HepG2 (cell line): ENCODE measurements at regions not wholly inside any gene's neighbourhood (a gene's known extent, or its start where the extent isn't known, plus 50 kb on each side); places are given as distances from the start of the nearest gene placed in this dataset.

Source experiments
- ATAC-seq: fragments of 200-7000 bp; cut with Tn5 transposase; 3 replicates; pipeline ENCODE4 v1.9.1; 2020; ENCODE audit warnings: mild to moderate bottlenecking, moderate library complexity
- BruUV-seq: library from RNA; stranded (reverse); fragments of 400-500 nt; replicated peaks from 2 replicates; lab custom pipeline; 2021; lab: Mats Ljungman, UMichigan
- CTCF ChIA-PET: fragments of 300-600 bp; formaldehyde crosslinking; extraction: SDS; loops from one replicate; lab custom pipeline; 2021; ENCODE audit warnings: low total read pairs, inconsistent platforms, low intra/inter-chr PET ratio; lab: Yijun Ruan, JAX
- POLR2A ChIA-PET: fragments of 350-600 bp; sonication (Branson Sonifier 250); formaldehyde crosslinking; loops from one replicate; lab custom pipeline; 2020; ENCODE audit warnings: antibody characterized with exemption, inconsistent platforms; lab: Yijun Ruan, JAX
- DNase-seq: peaks from one replicate; pipeline ENCODE4 v3.0.0-alpha.2; 2015; ENCODE audit warnings: low spot score
- FAIRE-seq: peaks from 3 replicates; lab custom pipeline; 2011; peaks lifted over from hg19 to GRCh38; lab: Jason Lieb, UNC
- H2AFZ ChIP-seq: one replicate; pipeline ENCODE4 v1.6.1; 2011; ENCODE audit warnings: low read length, inconsistent platforms
- H3K27ac ChIP-seq: fragments of 300-600 bp; 3 replicates; pipeline ENCODE4 v1.8.0; 2011; ENCODE audit warnings: mixed run types, mild to moderate bottlenecking, mixed read lengths, low read length, inconsistent platforms; ENCODE audit not compliant: insufficient read depth; ENCODE audit errors: extremely low read length
- H3K27me3 ChIP-seq, 2 experiments: fragments of 200-600 bp in 1 of 2; 2 replicates in 1 of 2; 3 replicates in 1 of 2; pipeline versions ENCODE4 v1.6.0 to v1.8.0; 2011; ENCODE audit warnings: low read length in 2 of 2, mild to moderate bottlenecking in 2 of 2, moderate library complexity in 2 of 2, inconsistent platforms in 1 of 2; ENCODE audit not compliant: insufficient read depth in 2 of 2, control insufficient read depth in 1 of 2
- H3K36me3 ChIP-seq, 2 experiments: fragments of 200-600 bp in 1 of 2; replicated peaks in 1 of 2; 2 replicates in 1 of 2; 3 replicates in 1 of 2; pipeline versions ENCODE4 v1.5.1 to v1.8.0; 2011; ENCODE audit warnings: low read length in 2 of 2, inconsistent platforms in 1 of 2; ENCODE audit not compliant: insufficient read depth in 2 of 2, control insufficient read depth in 1 of 2
- H3K4me1 ChIP-seq: 2 replicates; pipeline ENCODE4 v1.5.1; 2012; ENCODE audit warnings: low read length, inconsistent platforms; ENCODE audit not compliant: insufficient read depth
- H3K4me2 ChIP-seq: 2 replicates; pipeline ENCODE4 v1.6.0; 2011; ENCODE audit warnings: low read depth, low read length, inconsistent platforms
- H3K4me3 ChIP-seq, 3 experiments: fragments of 200-600 bp in 1 of 3; sonication (generic), shearing (Covaris generic) in 1 of 3; replicated peaks in 1 of 3; 2 replicates each; pipeline ENCODE4 v1.5.1; 2011 to 2016; ENCODE audit warnings: low read length in 3 of 3, inconsistent platforms in 2 of 3, low read depth in 2 of 3, mild to moderate bottlenecking in 2 of 3, control low read depth in 1 of 3, mixed read lengths in 1 of 3; ENCODE audit not compliant: insufficient read depth in 1 of 3
- H3K79me2 ChIP-seq: one replicate; pipeline ENCODE4 v1.6.1; 2011; ENCODE audit warnings: low read length, inconsistent platforms; ENCODE audit not compliant: insufficient read depth
- H3K9ac ChIP-seq: 2 replicates; pipeline ENCODE4 v1.6.0; 2011; ENCODE audit warnings: mild to moderate bottlenecking, low read depth, low read length, inconsistent platforms; ENCODE audit not compliant: insufficient read depth
- H3K9me3 ChIP-seq: 2 replicates; pipeline ENCODE4 v1.5.1; 2012; ENCODE audit warnings: mild to moderate bottlenecking, low read length
- H4K20me1 ChIP-seq: 2 replicates; pipeline ENCODE4 v1.6.0; 2011; ENCODE audit warnings: inconsistent platforms, mild to moderate bottlenecking, low read length, moderate library complexity; ENCODE audit not compliant: insufficient read depth
- MIXL1 ChIP-seq: IDR thresholded peaks from 2 replicates; pipeline ENCODE4 v1.6.1; 2016
- NFE2L2 ChIP-seq: fragments of 150-350 bp; IDR thresholded peaks from 2 replicates; pipeline ENCODE4 v1.6.1; 2014; ENCODE audit warnings: low read length
- PRPF4 ChIP-seq: fragments of 200-400 bp; formaldehyde crosslinking; IDR thresholded peaks from 2 replicates; pipeline ENCODE4 v1.6.1; 2016; ENCODE audit warnings: low read length, low read depth; ENCODE audit not compliant: poor library complexity, severe bottlenecking
- TAF15 ChIP-seq: fragments of 200-400 bp; formaldehyde crosslinking; IDR thresholded peaks from one replicate; pipeline ENCODE4 v1.6.1; 2018; ENCODE audit warnings: mild to moderate bottlenecking, low read depth, low read length; ENCODE audit not compliant: poor library complexity, severe bottlenecking
- ZIK1 ChIP-seq: sonication (generic); formaldehyde crosslinking; IDR thresholded peaks from 2 replicates; pipeline ENCODE4 v1.5.0; 2020; ENCODE audit warnings: mild to moderate bottlenecking, low read depth, missing genetic modification reagents, borderline replicate concordance
- ZNF350 ChIP-seq: sonication (generic); formaldehyde crosslinking; IDR thresholded peaks from 2 replicates; pipeline ENCODE4 v1.4.0; 2020; ENCODE audit warnings: mild to moderate bottlenecking, low read depth, missing genetic modification reagents, borderline replicate concordance
- ZNF430 ChIP-seq: sonication (generic); formaldehyde crosslinking; IDR thresholded peaks from 2 replicates; pipeline ENCODE4 v1.9.0; 2021; ENCODE audit warnings: mild to moderate bottlenecking, missing genetic modification reagents
- WGBS: methylation state at CpG from one replicate; pipeline ENCODE4 v1.1.6; 2017; ENCODE audit warnings: low lambda C conversion rate; 5-methylcytosine and 5-hydroxymethylcytosine counted together
- in situ Hi-C: cut with HindIII; loops from 2 replicates; pipeline ENCODE4 v1.10.0; 2017; ENCODE audit warnings: low pct_unique_long_range_greater_than_20kb; ENCODE audit not compliant: extremely low pct_ligation_motif_present
- intact Hi-C: fragments of 100-400 bp; cut with micrococcal nuclease; formaldehyde crosslinking; loops from one replicate; pipeline ENCODE4 v1.10.0; 2022; ENCODE audit not compliant: unreplicated experiment
- TF ChIP-seq, protein P1 (sequence below), 2 experiments: sonication (generic) in 1 of 2; formaldehyde crosslinking in 1 of 2; IDR thresholded peaks; 2 replicates each; pipeline versions ENCODE4 v1.5.1 to v1.6.1; 2011 to 2020; ENCODE audit warnings: borderline replicate concordance in 1 of 2, low read depth in 1 of 2, low read length in 1 of 2, mild to moderate bottlenecking in 1 of 2, missing genetic modification reagents in 1 of 2, moderate library complexity in 1 of 2

- H3K4me2 ChIP-seq = no peak overlapping the region
- no peak overlapping the region for H3K9ac ChIP-seq
- no TSS peak for BruUV-seq
- no peak overlapping the region for H2AFZ ChIP-seq
- intact Hi-C loops (no loop called here), in situ Hi-C loops (no loop called here)
- no peaks in the 10 kb centered on the region for H3K4me1 ChIP-seq
- DNase-seq = no peak
- H3K9me3 ChIP-seq = peaks cover 66% of the 10 kb centered on the region
- no peak overlapping the region for H3K4me3 ChIP-seq
- TF ChIP-seq ZNF430 (CRISPR knock-in tag) (no peak), MIXL1 (no peak), TAF15 (no peak), ZNF350 (CRISPR knock-in tag) (no peak), PRPF4 (no peak), NFE2L2 (no peak), ZIK1 (CRISPR knock-in tag) (no peak)
- TF ChIP-seq, protein P1, sequence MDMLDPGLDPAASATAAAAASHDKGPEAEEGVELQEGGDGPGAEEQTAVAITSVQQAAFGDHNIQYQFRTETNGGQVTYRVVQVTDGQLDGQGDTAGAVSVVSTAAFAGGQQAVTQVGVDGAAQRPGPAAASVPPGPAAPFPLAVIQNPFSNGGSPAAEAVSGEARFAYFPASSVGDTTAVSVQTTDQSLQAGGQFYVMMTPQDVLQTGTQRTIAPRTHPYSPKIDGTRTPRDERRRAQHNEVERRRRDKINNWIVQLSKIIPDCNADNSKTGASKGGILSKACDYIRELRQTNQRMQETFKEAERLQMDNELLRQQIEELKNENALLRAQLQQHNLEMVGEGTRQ (IDR thresholded peaks at IDR 0.05; ENCODE audit: low read depth, low read length) = no peak
- TF ChIP-seq, protein P1 (CRISPR knock-in tag; IDR thresholded peaks at IDR 0.05; ENCODE audit: borderline replicate concordance) = no peak
- H3K27me3 ChIP-seq = no peaks in the 10 kb centered on the region
- ATAC-seq = no peak
- ChIA-PET POLR2A (no interaction called here), CTCF (no interaction called here)
- H3K36me3 ChIP-seq = no peaks in the 10 kb centered on the region
- 0% methylated on average over 2 of the region's 2 CpGs for WGBS
- no peak overlapping the region for H3K27ac ChIP-seq
- FAIRE-seq = no peak
- H4K20me1 ChIP-seq = no peaks in the 10 kb centered on the region
- H3K79me2 ChIP-seq = no peaks in the 10 kb centered on the region
These were observed 1581.9 kb downstream of the EFNB2 start for GRCh38 chr13:104953588-104953987.
